Dedifferentiated amniotic fluid mesenchymal stem cell (primary cell): ENCODE measurements at regions not wholly inside any gene's neighbourhood (a gene's known extent, or its start where the extent isn't known, plus 50 kb on each side); places are given as distances from the start of the nearest gene placed in this dataset.
"Not testable (repeated sequence)": the region's sequence is repeated elsewhere in the genome, so short reads cannot be mapped to it uniquely, and the experiment has no call there.

Source experiments
- DNase-seq: peaks from one replicate; pipeline ENCODE4 v3.0.0-alpha.2; 2016; ENCODE audit errors: extremely low spot score

DNA sequence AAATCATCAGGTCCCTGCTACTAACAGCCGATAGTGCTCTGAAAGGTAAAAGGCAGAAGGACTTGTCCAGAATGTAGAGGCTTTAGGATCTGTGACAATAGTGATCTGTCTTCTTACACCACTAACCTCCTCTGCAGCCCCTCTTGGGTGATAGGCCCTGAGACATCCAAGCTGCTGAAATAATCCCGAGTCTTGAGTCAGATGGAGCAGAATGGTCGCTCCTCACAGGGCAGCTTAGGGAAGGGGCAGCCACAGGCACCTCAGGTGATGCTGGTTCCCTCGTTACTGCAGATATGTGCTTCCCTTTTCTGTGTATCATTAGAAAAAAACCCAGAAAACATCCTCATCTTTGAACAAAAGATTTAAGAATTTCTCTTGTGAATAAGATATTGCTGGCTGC is 157.1 kb upstream of the DLX2 start:
- DNase-seq = no peak

GRCh38 chr2:172260336-172260735 is 157.6 kb upstream of the DLX2 start:
- DNase-seq = no peak

DNA sequence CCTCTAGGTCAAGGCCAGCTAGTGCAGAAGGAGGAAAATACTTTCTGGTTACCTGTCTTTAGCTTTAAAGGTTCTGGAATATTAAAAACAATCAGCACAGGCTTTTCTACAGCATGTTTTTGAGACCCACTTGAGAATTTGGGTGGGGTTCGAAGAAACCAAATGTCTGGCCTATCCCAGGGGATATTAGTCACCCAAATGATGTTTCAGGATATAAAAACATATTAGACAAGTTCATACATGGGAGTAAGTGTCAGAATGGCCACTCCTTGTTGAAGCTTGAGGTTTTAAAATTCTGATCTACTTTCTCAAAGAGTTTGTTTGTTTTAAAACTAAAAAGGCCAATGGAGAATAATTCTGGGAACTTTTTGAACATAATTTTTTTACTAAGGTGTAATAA is 158.6 kb upstream of the DLX2 start:
- no peak for DNase-seq

DNA sequence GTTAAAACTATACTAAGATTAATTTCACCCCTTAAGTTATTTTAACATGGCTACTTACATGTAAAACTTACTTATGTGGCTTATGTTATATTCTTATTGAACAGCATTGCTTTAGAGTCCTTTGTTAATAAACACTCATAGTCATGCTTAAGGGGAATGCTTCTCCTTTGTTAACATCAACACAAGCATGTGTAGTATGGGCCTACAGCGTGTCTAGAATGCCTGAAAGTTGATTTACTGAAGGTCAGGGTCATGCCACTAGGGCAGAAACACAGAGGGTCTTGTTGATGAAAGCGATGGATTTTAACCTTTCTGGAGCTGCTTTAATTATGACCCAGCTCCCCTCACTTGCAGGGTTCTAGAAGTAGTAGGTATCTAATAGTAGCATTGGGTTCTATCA is 159.8 kb upstream of the DLX2 start:
- no peak for DNase-seq

GRCh38 chr2:172264820-172265219 is 162.1 kb upstream of the DLX2 start:
- DNase-seq = not testable (repeated sequence)

- DNase-seq = not testable (repeated sequence)
These were observed 157.7 kb upstream of the ITGA6 start for GRCh38 chr2:172269507-172270244.

GRCh38 chr2:172270278-172271079 is 156.9 kb upstream of the ITGA6 start:
- DNase-seq = no peak

- DNase-seq = no peak
These were observed 153.3 kb upstream of the ITGA6 start for GRCh38 chr2:172273910-172274571.

DNA sequence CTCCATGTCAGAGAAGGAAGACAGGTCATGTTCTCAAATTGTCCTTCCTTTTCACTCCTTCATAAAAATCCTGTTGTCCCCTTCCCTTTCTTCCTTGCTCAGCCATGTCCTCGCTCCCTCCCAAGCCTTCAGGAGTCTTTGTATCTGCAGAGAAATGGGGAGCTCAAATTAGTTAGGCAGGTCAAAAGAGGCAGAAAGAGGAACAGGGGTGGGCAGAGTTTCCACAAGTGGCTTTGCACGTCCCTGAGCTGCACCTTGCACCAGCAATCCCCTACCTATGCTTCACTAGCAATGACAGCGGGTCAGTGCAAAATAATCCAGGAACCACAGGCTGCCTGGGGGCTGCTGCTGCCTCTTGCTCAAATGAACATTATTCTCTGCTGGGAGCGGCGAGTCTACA is 152.1 kb upstream of the ITGA6 start:
- DNase-seq = no peak

- DNase-seq = no peak
These were observed 150.4 kb upstream of the ITGA6 start for GRCh38 chr2:172276961-172277360.

- no peak for DNase-seq
These were observed 148.7 kb upstream of the ITGA6 start for GRCh38 chr2:172278667-172279066.

- no peak for DNase-seq
These were observed 148.2 kb upstream of the ITGA6 start for GRCh38 chr2:172279214-172279613.

DNA sequence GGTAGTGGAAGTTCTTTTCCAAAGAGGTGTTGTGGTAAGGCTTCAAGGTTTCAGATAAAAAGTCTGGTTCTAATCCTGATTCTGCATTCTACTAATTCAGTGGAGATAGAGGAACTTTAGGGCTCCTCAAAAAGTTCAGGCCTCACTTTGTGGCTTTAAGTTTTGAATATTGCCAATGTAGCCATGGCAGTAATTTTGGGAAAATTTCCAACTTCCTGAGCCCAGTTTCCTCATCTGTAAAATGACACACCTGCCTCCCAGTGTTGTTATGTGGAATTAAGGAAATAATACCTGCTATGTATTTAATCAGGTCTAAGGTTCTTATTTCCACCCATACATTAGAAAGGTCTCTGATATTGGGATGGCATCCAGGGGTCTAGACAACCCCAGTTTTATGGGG is 147.6 kb upstream of the ITGA6 start:
- no peak for DNase-seq

DNA sequence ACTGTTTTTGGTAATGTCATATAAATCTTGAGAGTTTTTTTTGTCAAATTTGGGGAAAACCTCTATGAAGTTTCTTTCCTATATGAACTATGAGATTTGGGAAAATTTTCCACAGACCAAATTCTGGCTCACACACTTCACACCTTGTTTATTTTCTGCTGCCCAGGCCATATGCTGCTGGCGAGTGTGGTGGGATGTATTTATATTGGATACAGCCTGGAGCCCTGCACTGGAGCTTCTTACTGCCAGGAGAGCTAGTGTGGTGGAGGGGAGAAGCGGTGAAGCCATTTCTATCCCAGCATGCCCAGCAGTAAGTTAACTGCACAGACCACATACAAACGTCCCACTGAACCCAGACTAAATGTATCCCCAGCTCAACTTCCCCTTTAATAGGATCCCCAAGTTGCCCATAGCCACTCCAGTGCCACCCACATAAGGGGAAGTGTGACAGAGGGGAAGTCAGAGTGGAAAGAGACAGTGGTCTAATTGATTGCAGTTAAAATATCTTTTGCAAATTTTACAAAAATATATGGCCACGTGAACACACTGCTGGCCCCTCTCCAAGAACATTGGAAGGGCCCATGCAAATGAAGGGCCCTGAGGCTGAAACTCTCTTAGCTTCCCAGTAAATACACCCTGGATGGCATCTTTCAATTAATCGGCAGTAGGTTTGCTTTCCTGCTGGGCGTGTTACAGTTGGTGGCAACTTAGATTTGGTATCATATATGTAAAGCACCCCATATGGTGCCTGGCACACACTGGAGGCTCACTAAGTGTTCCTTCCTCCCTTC is 146.6 kb upstream of the ITGA6 start:
- no peak for DNase-seq

DNA sequence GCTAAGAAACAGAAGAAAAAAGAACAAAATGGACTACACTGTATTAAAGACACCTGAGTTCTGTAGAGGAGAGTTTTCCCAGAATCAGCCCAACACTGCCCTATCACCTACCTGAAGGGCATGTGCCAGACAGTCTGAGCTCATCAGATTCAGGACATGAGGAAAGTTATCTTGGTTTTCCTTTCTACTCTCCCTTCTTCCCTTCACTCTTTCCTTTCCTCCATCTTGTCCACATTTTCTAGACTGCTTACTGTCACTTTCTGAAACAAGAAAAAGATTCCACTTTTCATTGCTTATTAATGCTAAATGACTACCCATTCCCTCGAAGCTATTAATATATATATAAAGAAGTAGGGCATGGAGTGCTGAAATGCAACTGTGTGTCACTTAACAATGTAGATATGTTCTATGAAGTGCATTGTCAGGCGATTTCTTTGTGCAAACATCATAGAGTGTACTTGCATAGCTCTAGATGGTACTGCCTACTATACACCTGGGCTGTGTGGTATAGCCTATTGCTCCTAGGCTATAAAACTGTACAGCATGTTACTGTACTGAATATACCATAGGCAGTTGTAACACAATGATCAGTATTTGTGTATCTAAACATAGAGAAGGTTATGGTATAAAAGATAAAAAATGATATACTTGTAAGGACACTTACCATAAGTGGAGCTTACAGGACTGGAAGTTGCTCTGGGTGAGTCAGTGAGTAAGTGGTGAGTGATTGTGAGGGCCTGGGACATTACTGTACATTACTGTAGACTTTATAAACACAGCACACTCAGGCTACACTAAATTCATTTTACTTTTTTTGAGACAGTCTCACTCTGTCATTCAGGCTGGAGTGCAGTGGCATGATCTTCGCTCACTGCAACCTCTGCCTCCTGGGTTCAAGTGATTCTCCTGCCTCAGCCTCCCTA is 145.5 kb upstream of the ITGA6 start:
- no peak for DNase-seq

- peak; percentile 65 for DNase-seq
These were observed 144.4 kb upstream of the ITGA6 start for GRCh38 chr2:172282944-172283343.

DNA sequence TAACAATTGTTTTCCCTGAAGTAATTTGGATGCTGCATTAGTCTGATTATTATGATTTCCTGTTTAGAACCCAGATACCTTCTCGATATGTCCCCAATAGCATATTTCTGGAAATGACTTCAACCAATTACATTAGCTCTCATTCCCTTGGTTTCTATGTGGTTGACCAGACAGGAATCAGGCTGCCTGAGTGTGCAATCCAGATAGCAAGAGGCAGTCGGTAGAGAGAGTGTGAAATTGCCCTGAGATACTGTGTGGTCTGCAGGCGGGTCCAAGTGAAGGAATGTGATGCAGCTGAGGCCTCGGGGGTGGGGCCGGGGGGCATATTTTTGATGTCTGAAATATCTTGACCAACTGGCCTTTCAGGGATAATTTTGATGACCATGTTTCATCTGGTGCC is 143.9 kb upstream of the ITGA6 start:
- no peak for DNase-seq

DNA sequence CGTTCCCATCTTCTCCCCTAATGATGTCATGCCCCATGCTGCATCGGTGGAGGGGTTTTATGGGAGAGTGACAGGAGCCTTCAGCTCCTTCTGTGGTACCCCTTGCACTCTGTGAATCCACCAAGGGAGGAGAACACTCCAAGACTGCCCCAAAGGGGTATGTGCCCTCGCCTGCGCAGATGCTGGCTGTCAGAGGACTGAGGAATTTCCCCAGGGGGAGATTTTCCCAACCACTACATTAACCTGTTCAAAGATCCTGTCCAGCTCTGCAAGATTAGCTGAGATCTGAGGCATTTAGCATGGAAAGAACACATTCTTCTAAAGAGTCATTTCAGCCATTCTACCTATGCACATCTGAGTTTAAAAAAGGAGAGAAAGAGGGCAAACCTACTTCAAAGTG is 143.2 kb upstream of the ITGA6 start:
- DNase-seq = no peak

DNA sequence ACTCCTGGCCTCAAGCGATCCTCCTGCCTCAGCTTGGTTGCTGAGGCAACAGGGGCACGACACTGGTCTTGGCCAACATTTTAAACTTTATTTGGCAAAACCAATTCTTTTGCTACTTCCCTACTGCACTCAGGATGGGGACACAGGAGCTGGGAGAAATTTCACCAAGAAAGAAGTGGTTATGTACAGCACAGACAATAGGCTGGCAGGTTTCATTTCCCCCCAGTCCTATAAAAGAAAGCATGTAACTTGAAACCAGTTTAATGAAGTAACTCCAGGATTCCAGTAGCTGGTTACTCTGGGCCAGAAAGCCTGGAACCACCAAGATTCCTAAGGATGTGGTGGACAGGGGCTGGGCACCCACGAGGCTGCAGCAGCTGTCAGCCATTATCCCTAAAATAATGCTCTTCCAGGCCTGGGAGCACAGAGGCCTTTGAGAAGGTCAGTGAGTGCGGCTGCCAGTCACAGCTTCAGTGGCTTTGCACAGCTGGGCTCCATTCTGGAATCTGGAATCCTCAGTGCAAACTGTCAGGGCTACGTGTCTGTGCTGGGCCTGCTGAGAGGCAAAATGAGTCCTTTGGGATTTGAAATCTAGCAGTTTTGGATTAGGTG is 142.3 kb upstream of the ITGA6 start:
- peak; percentile 40 for DNase-seq

GRCh38 chr2:172285760-172286159 is 141.6 kb upstream of the ITGA6 start:
- no peak for DNase-seq
